Right lobe of liver (tissue), 4 donors: ENCODE measurements at regions not wholly inside any gene's neighbourhood (a gene's known extent, or its start where the extent isn't known, plus 50 kb on each side); places are given as distances from the start of the nearest gene placed in this dataset.

Experiments
- POLR2A ChIP-seq: fragments of 450-650 bp; IDR thresholded peaks from one replicate; pipeline ENCODE4 v1.6.1; 2017; ENCODE audit warnings: antibody characterized with exemption, mild to moderate bottlenecking
- TF ChIP-seq, protein P1 (sequence below), 4 donors: fragments of 200-600 bp in 3 of 4; fragments of 450-650 bp in 1 of 4; IDR thresholded peaks; one replicate each; pipeline versions ENCODE4 v1.5.1 to v1.8.0; 2016 to 2022; ENCODE audit warnings: antibody characterized with exemption in 4 of 4, mild to moderate bottlenecking in 2 of 4
- donor health status: DM: no; HTN: no; CAD: no.
- donor health status: DM: no; HTN: no; CAD: no.
- donor health status: DM: no; HTN: yes; CAD: no.

DNA sequence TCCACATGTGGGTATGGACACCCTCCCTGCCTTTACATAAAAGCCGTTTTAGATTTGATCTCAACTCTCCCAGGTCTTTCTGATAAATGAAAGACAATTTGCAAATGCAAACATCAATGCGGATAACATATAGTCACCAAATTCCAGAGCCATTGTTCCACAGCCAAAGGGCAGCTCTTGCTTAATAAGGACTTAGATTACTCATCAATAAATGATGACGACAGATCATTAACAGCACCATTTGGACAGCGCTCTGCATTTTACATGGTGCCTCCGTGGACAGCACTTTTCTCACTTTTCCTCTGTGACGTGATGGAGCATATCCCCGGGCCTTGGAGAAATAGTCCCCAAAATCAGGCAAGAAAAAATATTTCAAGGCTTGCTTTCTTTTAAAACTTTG is 370.3 kb upstream of the CELF2 start:
- TF ChIP-seq, protein P1, sequence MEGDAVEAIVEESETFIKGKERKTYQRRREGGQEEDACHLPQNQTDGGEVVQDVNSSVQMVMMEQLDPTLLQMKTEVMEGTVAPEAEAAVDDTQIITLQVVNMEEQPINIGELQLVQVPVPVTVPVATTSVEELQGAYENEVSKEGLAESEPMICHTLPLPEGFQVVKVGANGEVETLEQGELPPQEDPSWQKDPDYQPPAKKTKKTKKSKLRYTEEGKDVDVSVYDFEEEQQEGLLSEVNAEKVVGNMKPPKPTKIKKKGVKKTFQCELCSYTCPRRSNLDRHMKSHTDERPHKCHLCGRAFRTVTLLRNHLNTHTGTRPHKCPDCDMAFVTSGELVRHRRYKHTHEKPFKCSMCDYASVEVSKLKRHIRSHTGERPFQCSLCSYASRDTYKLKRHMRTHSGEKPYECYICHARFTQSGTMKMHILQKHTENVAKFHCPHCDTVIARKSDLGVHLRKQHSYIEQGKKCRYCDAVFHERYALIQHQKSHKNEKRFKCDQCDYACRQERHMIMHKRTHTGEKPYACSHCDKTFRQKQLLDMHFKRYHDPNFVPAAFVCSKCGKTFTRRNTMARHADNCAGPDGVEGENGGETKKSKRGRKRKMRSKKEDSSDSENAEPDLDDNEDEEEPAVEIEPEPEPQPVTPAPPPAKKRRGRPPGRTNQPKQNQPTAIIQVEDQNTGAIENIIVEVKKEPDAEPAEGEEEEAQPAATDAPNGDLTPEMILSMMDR (IDR thresholded peaks at IDR 0.05): no peak
- no peak for TF ChIP-seq POLR2A
